ENCODE measurements at regions not wholly inside any gene's neighbourhood (a gene's known extent, or its start where the extent isn't known, plus 50 kb on each side); places are given as distances from the start of the nearest gene placed in this dataset.

DNA sequence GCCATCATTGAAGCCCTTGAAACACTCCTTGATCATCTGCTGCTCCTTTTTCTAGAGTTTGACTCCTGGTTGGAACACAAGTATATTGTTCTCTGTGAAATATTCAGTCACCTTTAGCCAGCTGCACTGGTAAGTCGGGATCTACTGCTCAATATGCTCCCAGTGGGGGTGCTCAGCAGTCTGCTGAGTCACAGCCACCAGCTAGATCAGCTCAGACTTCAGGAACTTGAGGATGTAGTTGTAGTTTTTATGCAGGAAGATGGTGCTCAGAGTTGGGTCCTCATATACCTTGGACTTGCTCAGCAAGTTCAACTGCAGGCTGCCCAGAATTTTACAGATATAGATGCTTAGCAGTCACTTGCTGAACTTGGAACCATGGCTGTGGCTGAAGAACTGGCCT, 202.5 kb upstream of the RPL34 start:
- TF ChIP-seq SMC3 (IDR thresholded peaks at IDR 0.05; ENCODE audit: low read depth, low read length) (no peak), EZH2phosphoT487 (IDR thresholded peaks at IDR 0.05; ENCODE audit: borderline replicate concordance, low read depth) (no peak), FOXM1 (IDR thresholded peaks at IDR 0.05; ENCODE audit: low read depth) (no peak), MXI1 (IDR thresholded peaks at IDR 0.05; ENCODE audit: low read depth, low read length) (no peak), JUND (IDR thresholded peaks at IDR 0.05) (no peak), EP300 (IDR thresholded peaks at IDR 0.05; ENCODE audit: borderline replicate concordance in 1 of 2, low read depth in 1 of 2, low read length in 1 of 2) (no peak), GABPA (IDR thresholded peaks at IDR 0.05; ENCODE audit: low read depth) (no peak)
- TF ChIP-seq, protein P1, sequence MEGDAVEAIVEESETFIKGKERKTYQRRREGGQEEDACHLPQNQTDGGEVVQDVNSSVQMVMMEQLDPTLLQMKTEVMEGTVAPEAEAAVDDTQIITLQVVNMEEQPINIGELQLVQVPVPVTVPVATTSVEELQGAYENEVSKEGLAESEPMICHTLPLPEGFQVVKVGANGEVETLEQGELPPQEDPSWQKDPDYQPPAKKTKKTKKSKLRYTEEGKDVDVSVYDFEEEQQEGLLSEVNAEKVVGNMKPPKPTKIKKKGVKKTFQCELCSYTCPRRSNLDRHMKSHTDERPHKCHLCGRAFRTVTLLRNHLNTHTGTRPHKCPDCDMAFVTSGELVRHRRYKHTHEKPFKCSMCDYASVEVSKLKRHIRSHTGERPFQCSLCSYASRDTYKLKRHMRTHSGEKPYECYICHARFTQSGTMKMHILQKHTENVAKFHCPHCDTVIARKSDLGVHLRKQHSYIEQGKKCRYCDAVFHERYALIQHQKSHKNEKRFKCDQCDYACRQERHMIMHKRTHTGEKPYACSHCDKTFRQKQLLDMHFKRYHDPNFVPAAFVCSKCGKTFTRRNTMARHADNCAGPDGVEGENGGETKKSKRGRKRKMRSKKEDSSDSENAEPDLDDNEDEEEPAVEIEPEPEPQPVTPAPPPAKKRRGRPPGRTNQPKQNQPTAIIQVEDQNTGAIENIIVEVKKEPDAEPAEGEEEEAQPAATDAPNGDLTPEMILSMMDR (IDR thresholded peaks at IDR 0.05): no peak
- TF ChIP-seq, protein P2, sequence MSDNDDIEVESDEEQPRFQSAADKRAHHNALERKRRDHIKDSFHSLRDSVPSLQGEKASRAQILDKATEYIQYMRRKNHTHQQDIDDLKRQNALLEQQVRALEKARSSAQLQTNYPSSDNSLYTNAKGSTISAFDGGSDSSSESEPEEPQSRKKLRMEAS (IDR thresholded peaks at IDR 0.05; ENCODE audit: low read depth): no peak
- TF ChIP-seq, protein P3, sequence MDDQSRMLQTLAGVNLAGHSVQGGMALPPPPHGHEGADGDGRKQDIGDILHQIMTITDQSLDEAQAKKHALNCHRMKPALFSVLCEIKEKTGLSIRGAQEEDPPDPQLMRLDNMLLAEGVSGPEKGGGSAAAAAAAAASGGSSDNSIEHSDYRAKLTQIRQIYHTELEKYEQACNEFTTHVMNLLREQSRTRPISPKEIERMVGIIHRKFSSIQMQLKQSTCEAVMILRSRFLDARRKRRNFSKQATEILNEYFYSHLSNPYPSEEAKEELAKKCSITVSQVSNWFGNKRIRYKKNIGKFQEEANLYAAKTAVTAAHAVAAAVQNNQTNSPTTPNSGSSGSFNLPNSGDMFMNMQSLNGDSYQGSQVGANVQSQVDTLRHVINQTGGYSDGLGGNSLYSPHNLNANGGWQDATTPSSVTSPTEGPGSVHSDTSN (IDR thresholded peaks at IDR 0.05): no peak
- TF ChIP-seq, protein P4, sequence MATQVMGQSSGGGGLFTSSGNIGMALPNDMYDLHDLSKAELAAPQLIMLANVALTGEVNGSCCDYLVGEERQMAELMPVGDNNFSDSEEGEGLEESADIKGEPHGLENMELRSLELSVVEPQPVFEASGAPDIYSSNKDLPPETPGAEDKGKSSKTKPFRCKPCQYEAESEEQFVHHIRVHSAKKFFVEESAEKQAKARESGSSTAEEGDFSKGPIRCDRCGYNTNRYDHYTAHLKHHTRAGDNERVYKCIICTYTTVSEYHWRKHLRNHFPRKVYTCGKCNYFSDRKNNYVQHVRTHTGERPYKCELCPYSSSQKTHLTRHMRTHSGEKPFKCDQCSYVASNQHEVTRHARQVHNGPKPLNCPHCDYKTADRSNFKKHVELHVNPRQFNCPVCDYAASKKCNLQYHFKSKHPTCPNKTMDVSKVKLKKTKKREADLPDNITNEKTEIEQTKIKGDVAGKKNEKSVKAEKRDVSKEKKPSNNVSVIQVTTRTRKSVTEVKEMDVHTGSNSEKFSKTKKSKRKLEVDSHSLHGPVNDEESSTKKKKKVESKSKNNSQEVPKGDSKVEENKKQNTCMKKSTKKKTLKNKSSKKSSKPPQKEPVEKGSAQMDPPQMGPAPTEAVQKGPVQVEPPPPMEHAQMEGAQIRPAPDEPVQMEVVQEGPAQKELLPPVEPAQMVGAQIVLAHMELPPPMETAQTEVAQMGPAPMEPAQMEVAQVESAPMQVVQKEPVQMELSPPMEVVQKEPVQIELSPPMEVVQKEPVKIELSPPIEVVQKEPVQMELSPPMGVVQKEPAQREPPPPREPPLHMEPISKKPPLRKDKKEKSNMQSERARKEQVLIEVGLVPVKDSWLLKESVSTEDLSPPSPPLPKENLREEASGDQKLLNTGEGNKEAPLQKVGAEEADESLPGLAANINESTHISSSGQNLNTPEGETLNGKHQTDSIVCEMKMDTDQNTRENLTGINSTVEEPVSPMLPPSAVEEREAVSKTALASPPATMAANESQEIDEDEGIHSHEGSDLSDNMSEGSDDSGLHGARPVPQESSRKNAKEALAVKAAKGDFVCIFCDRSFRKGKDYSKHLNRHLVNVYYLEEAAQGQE (IDR thresholded peaks at IDR 0.05; ENCODE audit: low read depth, low read length): no peak
